Upper lobe of left lung (tissue), 6 donors: ENCODE measurements at regions not wholly inside any gene's neighbourhood (a gene's known extent, or its start where the extent isn't known, plus 50 kb on each side); places are given as distances from the start of the nearest gene placed in this dataset.

ENCODE experiments used
- ATAC-seq, 2 donors: fragments of 200-7000 bp; cut with Tn5 transposase; one replicate each; pipeline ENCODE4 v1.9.1; 2022; ENCODE audit warnings: mild to moderate bottlenecking in 2 of 2, moderate library complexity in 2 of 2; ENCODE audit not compliant: low FRiP score in 2 of 2
- DNase-seq, 2 donors: peaks; one replicate each; pipeline ENCODE4 v3.0.0-alpha.2; 2019 to 2020
- H3K27ac ChIP-seq, 4 donors: fragments of 200-600 bp; sonication (generic); one replicate each; pipeline ENCODE4 v1.5.1; 2016 to 2019
- H3K27me3 ChIP-seq, 4 donors: fragments of 200-600 bp; sonication (generic); one replicate each; pipeline ENCODE4 v1.5.1; 2017 to 2019
- H3K36me3 ChIP-seq, 4 donors: fragments of 200-600 bp; sonication (generic); one replicate each; pipeline ENCODE4 v1.5.1; 2016 to 2019
- H3K4me1 ChIP-seq, 4 donors: fragments of 200-600 bp; sonication (generic); one replicate each; pipeline ENCODE4 v1.5.1; 2018 to 2019
- H3K4me3 ChIP-seq, 4 donors: fragments of 200-600 bp; sonication (generic); one replicate each; pipeline ENCODE4 v1.5.1; 2017 to 2019; ENCODE audit warnings: mild to moderate bottlenecking in 2 of 4, moderate library complexity in 1 of 4
- H3K9me3 ChIP-seq, 4 donors: fragments of 200-600 bp; sonication (generic); one replicate each; pipeline ENCODE4 v1.5.1; 2018 to 2019
- CTCF ChIP-seq, 6 experiments: fragments of 450-650 bp in 4 of 6; fragments of 200-600 bp in 2 of 6; sonication (generic) in 2 of 6; IDR thresholded peaks; one replicate each; pipeline ENCODE4 v1.5.1; 2016 to 2019; ENCODE audit warnings: antibody characterized with exemption in 6 of 6
- EP300 ChIP-seq, 4 donors: sonication (generic); formaldehyde crosslinking; IDR thresholded peaks; one replicate each; pipeline ENCODE4 v1.5.1; 2017; ENCODE audit warnings: antibody characterized with exemption in 4 of 4, control low read depth in 2 of 4
- POLR2A ChIP-seq, 4 donors: fragments of 450-650 bp; IDR thresholded peaks; one replicate each; pipeline ENCODE4 v1.5.1; 2016 to 2017; ENCODE audit warnings: antibody characterized with exemption in 4 of 4, mild to moderate bottlenecking in 2 of 4
- POLR2AphosphoS5 ChIP-seq, 2 donors: sonication (generic); formaldehyde crosslinking; IDR thresholded peaks; one replicate each; pipeline ENCODE4 v1.5.1; 2017; ENCODE audit warnings: antibody characterized with exemption in 2 of 2
- WGBS, 2 donors: methylation state at CpG; one replicate each; pipeline ENCODE4 v1.1.5; 2017 to 2018; 5-methylcytosine and 5-hydroxymethylcytosine counted together
- donor health status: DM: no; HTN: no; CAD: no; lungs with moderate emphysema.
- donor health status: DM: no; HTN: yes; CAD: no; lungs with severe emphysema.

- H3K9me3 ChIP-seq, result no peaks in the 10 kb centered on the region
- TF ChIP-seq EP300 (IDR thresholded peaks at IDR 0.05), result no peak
- TF ChIP-seq POLR2A (IDR thresholded peaks at IDR 0.05), result no peak
- no peak for TF ChIP-seq POLR2AphosphoS5 (IDR thresholded peaks at IDR 0.05)
- TF ChIP-seq CTCF (IDR thresholded peaks at IDR 0.05), result no peak
- peaks cover 22 to 46% (median 30%) of the 10 kb centered on the region in 4 donors for H3K4me1 ChIP-seq
- 85% methylated on average over 5 of the region's 5 CpGs for WGBS, 2 donors
- no peaks in the 10 kb centered on the region for H3K27me3 ChIP-seq
- H3K36me3 ChIP-seq, result peaks cover 2 to 36% (median 18%) of the 10 kb centered on the region in 4 donors
- no peak for DNase-seq
- no peak overlapping the region for H3K27ac ChIP-seq
- H3K4me3 ChIP-seq, result no peak overlapping the region
- ATAC-seq, result no peak
These were observed 56.2 kb downstream of the ARHGAP35 start for GRCh38 chr19:46917002-46917401.

DNA sequence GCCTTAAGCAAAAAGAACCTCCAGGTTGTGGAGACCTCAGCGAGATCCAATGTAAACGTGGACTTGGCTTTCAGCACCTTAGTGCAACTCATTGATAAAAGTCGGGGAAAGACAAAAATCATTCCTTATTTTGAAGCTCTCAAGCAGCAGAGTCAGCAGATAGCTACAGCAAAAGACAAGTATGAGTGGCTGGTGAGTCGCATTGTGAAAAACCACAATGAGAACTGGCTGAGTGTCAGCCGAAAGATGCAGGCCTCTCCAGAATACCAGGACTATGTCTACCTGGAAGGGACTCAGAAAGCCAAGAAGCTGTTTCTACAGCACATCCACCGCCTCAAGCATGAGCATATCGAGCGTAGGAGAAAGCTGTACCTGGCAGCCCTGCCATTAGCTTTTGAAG, 58.5 kb downstream of the ARHGAP35 start:
- Histone ChIP-seq H3K4me3 (no peak overlapping the region), H3K27me3 (no peaks in the 10 kb centered on the region), H3K9me3 (no peaks in the 10 kb centered on the region), H3K36me3 (peaks cover 2 to 44% (median 19%) of the 10 kb centered on the region in 4 donors), H3K4me1 (peaks cover 12 to 26% (median 21%) of the 10 kb centered on the region in 4 donors), H3K27ac (no peak overlapping the region)
- no peak for TF ChIP-seq CTCF (IDR thresholded peaks at IDR 0.05)
- TF ChIP-seq EP300 (IDR thresholded peaks at IDR 0.05), result no peak
- TF ChIP-seq POLR2A (IDR thresholded peaks at IDR 0.05), result no peak
- no peak for TF ChIP-seq POLR2AphosphoS5 (IDR thresholded peaks at IDR 0.05)
- WGBS, 2 donors, result 88 to 92% methylated on average over 8 of the region's 8 CpGs
- DNase-seq, result no peak
- ATAC-seq, result no peak

DNA sequence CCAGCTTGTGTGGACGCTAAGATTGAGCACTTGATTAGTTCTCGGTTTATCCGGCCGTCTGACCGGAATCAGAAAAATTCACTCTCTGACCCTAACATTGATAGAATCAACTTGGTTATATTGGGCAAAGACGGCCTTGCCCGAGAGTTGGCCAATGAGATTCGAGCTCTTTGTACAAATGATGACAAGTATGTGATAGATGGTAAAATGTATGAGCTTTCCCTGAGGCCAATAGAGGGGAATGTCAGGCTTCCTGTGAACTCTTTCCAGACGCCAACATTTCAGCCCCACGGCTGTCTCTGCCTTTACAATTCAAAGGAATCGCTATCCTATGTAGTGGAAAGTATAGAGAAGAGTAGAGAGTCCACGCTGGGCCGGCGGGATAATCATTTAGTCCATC, 59.6 kb downstream of the ARHGAP35 start:
- TF ChIP-seq CTCF (IDR thresholded peaks at IDR 0.05), result no peak
- TF ChIP-seq EP300 (IDR thresholded peaks at IDR 0.05), result no peak
- TF ChIP-seq POLR2AphosphoS5 (IDR thresholded peaks at IDR 0.05), result no peak
- TF ChIP-seq POLR2A (IDR thresholded peaks at IDR 0.05), result no peak
- no peak overlapping the region for H3K27ac ChIP-seq
- H3K36me3 ChIP-seq, result peaks cover 2 to 44% (median 19%) of the 10 kb centered on the region in 4 donors
- no peaks in the 10 kb centered on the region for H3K27me3 ChIP-seq
- H3K9me3 ChIP-seq, result no peaks in the 10 kb centered on the region
- ATAC-seq (no peak), DNase-seq (no peak)
- H3K4me3 ChIP-seq, result no peak overlapping the region
- H3K4me1 ChIP-seq, result peaks cover 13 to 26% (median 22%) of the 10 kb centered on the region in 4 donors
- WGBS, 2 donors, result 87 to 95% methylated on average over 14 of the region's 14 CpGs

- TF ChIP-seq POLR2A (IDR thresholded peaks at IDR 0.05) (no peak), CTCF (IDR thresholded peaks at IDR 0.05) (no peak), POLR2AphosphoS5 (IDR thresholded peaks at IDR 0.05) (no peak), EP300 (IDR thresholded peaks at IDR 0.05) (no peak)
- no peak overlapping the region for H3K27ac ChIP-seq
- peaks cover 2 to 44% (median 19%) of the 10 kb centered on the region in 4 donors for H3K36me3 ChIP-seq
- no peaks in the 10 kb centered on the region for H3K27me3 ChIP-seq
- no peaks in the 10 kb centered on the region for H3K9me3 ChIP-seq
- peaks cover 13 to 26% (median 22%) of the 10 kb centered on the region in 4 donors for H3K4me1 ChIP-seq
- no peak overlapping the region for H3K4me3 ChIP-seq
- WGBS, 2 donors, result 93 to 97% methylated on average over 7 of the region's 7 CpGs
- DNase-seq (no peak), ATAC-seq (no peak)
These were observed 60.3 kb downstream of the ARHGAP35 start for GRCh38 chr19:46921071-46921470.

GRCh38 chr19:46922465-46922864, 61.7 kb downstream of the ARHGAP35 start:
- H3K27ac ChIP-seq, result no peak overlapping the region
- no peaks in the 10 kb centered on the region for H3K27me3 ChIP-seq
- no peak for TF ChIP-seq EP300 (IDR thresholded peaks at IDR 0.05)
- TF ChIP-seq POLR2AphosphoS5 (IDR thresholded peaks at IDR 0.05), result no peak
- TF ChIP-seq CTCF (IDR thresholded peaks at IDR 0.05), result no peak
- TF ChIP-seq POLR2A (IDR thresholded peaks at IDR 0.05), result no peak
- H3K9me3 ChIP-seq, result no peaks in the 10 kb centered on the region
- WGBS, 2 donors, result 94 to 99% methylated on average over 3 of the region's 3 CpGs
- peaks cover 13 to 29% (median 24%) of the 10 kb centered on the region in 4 donors for H3K4me1 ChIP-seq
- peaks cover 2 to 44% (median 19%) of the 10 kb centered on the region in 4 donors for H3K36me3 ChIP-seq
- no peak overlapping the region for H3K4me3 ChIP-seq
- no peak for DNase-seq
- ATAC-seq, result no peak
